ENCODE measurements at regions not wholly inside any gene's neighbourhood (a gene's known extent, or its start where the extent isn't known, plus 50 kb on each side); places are given as distances from the start of the nearest gene placed in this dataset.
"Not testable (repeated sequence)": the region's sequence is repeated elsewhere in the genome, so short reads cannot be mapped to it uniquely, and the experiment has no call there.

DNA sequence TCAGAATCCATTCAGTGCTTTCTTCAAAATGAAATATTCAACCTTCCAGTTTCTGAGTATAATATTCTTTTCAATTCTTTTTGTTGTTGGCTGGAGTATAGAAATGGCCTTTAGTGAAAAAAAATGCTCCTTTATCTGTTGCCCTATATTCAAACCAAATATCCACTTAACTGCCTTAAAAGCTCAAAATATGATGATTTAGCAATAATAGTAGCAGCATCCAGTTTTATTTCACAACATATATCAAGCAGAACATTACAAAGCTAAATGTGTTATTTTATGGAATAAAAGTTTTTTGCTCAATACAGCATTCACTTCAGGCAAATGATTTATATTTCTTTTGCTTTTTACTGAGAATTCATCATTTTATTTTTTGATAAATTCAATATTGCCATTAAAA is 322.4 kb upstream of the EYS start:
- DNase-seq, result no peak

DNA sequence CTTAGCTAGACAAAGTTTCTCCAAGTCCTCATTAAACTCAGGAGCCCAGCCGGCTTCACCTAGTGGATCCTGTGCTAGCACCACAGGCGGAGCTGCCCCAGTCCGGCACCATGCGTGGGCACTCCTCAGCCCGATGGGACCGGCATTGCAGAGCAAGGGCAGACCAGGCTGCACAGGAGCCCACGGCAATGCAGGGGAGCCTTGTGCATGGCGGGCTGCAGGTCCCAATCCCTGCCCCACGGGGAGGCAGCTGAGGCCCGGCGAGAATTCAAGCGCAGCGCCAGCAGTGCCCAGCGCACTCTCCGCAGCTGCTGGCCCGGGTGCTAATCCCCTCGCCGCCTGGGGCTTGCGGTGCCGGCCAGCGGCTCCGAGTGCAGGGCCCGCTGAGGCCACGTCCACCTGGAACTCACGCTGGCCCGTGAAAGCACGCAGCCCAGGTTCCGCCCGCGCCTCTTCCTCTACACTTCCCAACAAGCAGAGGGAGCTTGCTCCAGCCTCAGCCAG is 292.3 kb upstream of the EYS start:
- no peak for DNase-seq

DNA sequence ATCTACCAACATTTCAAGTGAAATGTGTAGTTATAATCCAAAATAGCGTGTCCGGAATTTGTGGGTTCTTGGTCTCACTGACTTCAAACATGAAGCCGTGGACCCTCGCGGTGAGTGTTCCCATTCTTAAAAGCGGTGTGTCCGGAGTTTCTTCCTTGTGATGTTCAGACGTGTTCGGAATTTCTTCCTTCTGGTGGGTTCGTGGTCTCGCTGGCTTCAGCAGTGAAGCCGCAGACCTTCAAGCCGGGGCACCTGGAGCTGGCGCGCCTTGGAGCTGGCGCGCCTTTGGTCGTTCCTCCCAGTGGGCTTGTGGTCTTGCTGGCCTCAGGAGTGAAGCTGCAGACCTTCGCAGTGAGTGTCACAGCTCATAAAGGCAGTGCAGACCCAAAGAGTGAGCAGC is 291.5 kb upstream of the EYS start:
- DNase-seq, result no peak

DNA sequence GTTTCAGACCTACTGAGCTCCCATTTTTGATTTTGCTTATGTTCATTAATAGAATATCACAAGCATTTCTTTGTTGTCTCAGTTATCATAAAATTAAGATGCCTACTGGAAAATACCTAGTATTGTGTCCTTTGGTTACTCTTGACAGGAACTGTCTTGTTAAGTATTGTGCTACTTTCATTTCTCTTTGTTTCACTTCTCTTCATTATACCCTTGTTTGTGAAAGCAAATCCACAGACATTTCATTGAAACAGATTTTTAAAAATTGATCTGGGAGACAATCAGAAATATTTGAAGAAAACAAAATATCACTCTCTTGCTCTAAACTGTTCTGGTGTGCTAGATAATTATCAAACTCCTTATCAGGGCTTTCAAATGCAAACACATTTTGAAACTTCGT is 290.5 kb upstream of the EYS start:
- no peak for DNase-seq

DNA sequence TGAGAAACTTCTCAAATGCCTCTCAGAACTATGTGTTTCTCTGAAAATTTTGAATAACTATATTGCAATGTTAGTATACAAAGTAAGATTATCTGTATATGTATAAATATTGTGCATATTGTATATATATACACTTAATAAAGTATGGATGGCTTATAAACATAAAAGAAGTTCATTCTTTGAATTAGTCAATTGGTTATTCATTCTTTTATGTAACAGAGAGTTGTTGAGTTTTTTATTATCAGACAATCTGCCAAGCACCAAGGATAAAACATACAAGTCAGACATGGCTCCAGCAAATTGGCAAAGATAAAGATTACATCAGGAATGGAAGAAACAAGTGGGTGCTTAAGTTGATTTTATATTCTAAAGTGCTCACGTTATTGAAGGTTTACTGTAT is 289.1 kb upstream of the EYS start:
- no peak for DNase-seq

DNA sequence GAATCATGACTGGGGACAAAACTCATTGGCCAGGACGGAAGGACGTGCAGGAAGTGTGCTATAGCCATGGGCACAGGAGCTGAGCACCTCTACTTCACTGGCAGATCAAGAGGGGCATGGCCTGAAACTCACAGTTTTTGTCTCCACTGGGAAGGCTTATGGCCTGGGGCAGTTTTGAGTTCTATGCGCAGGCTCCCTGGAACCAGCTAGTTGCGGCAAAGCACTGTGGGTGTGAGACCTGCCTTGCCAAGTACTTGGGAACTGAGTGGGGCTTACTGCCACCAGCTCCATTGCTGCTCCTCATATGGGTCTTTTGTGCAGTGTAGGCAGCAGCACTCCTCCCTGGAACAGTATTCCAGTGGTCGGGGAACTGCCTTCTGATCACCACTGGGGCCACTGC is 282.6 kb upstream of the EYS start:
- DNase-seq, result no peak

DNA sequence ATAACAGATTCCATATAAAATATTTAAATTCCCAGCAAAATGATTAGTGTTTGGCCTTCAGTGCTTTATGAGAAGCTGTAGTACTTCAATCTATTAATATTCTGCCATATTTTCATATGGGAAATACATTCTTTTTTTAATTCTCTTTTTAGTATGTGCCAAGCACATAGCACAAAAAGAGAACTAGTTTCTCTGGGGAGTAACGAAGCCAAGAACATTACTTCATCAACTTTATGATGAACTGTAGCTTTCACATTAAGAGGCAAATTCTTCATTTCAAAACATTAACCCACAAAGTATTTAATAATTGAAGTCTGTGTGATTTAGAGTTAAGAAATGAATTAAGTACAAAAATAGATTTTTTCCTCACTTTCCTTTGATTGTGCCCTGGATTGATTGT is 281.0 kb upstream of the EYS start:
- no peak for DNase-seq

DNA sequence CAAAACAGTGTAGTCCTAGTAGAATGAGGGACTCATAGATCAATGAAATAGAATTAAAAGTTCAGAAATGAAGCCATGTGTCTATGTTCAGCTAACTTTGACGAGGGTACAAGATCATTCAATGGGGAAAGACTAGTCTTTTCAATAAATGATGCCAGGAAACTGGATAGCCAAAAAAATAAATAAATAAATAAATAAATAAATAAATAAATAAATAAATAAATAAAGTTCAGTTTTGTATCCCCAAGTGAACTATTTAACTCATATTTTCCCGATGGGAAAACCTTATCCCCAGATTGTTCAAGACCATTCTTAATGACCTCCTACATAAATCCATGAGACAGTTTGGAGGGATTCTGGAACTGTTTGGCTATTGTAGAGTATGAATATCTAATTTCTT is 277.1 kb upstream of the EYS start:
- DNase-seq, result no peak

DNA sequence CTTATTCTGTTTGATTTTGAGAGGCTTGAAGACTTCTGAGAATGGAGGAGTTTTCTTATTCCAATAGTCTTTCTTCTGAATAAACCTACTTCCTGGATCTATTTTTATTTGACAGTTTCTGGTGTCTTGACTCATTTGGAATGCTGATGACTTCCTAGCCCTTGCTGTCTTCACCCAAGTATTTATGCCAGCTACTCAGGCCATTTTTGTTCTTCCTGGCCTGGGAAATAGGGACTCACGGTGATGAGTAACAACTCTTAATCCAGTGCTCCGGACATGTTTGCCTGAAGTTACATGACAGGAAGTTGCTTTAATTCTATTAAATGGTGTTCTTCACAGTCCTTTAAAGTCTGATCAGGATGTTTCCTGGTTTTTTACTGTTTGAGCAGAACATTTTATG is 272.1 kb upstream of the EYS start:
- DNase-seq, result no peak

DNA sequence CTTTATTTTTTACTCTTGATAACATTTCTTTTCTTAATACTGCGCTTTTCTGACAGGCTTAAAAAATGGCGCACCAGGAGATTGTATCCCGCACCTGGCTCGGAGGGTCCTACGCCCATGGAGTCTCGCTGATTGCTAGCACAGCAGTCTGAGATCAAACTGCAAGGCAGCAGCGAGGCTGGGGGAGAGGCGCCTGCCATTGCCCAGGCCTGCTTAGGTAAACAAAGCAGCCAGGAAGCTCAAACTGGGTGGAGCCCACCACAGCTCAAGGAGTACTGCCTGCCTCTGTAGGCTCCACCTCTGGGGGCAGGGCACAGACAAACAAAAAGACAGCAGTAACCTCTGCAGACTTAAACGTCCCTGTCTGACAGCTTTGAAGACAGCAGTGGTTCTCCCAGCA is 264.2 kb upstream of the EYS start:
- not testable (repeated sequence) for DNase-seq

DNA sequence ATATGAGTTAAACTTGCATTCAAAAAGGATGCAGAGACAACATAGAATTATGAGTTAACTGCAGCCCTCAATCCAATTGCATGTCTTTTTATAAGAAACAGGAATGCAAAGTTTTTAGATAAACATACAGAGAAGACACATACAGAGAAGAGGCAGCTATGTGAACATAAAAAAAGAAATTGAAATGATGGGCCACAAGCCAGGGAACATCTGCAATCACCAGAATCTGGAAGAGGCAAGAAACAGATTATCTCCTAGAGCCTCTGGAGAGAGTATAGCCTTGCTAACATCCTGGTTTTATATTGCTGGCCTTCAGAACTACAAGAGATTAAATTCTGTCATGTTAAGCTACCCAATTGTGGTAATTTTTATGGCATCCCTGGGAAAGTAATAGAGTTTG is 257.2 kb upstream of the EYS start:
- no peak for DNase-seq

DNA sequence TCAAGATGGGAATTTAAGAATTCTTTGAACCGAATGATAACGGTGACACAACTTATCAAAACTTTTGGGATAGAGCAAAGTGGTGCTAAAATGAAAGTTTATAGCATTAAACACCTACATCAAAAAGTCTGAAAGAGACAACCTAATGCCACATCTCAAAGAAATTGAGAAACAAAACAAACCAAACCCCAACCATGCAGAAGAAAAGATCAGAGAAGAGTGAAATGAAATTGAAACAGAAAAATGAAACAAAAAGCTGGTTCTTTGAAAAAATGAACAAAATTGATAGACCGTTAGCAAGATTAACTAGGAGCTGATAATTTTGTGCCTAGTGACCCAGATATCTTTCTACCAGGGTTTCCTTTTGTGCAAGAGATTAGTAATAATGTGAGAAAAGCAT is 248.0 kb upstream of the EYS start:
- no peak for DNase-seq

DNA sequence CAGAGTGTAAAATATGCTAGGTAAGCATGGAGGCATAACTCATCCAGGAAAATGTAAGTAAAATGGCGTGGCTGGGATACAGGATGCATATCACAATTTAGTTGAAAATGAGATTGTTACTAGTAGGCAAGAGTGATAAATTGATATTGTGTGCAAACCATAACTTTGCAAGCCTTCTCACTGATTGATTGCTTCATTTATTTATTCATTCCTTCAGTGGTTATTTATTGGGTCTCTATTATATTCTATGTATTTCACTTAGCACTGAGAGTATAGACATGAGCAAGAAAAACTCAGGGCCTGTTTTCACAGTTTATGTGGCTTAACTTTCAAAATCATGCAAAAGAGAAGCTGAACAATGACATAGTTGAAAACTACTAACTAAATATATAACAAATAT is 241.0 kb upstream of the EYS start:
- DNase-seq, result no peak

DNA sequence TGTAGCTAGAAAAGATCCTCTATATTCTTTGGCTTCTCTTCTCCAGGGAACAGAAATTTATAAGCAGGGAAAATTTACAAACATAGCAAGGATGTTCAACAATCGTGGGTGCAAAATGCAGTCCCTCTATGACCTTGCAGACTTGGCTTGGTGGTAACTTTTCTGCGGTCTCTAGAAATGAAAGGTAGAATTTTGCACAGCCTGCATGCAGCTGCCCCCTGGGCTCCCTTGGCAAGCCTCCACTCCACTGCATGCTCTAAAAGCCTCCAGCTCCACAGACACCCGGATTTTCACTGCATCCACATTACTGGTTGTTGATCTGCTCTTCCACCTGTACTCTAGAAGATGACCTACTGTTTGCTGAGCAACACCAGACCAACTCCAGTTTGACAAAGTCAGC is 236.5 kb upstream of the EYS start:
- no peak for DNase-seq

DNA sequence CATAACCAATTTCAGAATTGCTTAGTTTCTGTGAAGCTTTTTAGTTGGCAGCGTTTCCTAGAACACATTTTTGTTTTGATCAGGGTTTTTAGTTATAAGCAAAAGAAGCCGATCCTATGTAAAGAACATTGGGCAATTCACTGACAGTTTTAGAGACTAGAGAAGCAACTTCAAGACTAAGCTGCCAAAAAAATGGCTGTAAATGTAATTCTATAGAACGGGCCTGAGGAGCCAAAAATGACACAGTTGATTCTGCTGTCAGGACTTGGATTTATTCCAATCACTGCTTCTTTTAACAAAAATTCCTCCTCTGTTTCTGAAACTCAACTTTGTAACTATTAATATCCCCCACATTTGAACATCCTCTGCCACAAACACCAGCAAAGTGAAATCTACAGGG is 236.0 kb upstream of the EYS start:
- no peak for DNase-seq

DNA sequence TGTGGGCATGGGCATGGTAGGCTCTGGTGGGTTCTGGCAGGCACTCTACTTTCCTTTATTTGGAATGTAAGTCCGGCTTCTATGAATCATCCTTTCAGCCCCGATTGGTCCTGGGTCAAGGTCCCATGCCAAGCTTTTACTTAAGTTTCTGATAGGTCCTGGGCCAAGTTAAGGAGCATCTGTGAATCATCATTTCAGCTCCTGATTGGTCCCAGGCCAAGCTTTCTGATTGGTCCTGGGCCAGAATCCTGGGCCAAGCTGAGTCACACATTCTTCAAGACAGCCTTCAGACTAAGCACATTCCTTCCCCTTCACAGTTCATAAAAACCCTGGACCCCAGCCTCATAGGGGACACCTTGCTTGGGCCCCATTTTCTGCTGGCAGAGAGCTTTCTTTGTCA is 231.0 kb upstream of the EYS start:
- DNase-seq, result no peak

DNA sequence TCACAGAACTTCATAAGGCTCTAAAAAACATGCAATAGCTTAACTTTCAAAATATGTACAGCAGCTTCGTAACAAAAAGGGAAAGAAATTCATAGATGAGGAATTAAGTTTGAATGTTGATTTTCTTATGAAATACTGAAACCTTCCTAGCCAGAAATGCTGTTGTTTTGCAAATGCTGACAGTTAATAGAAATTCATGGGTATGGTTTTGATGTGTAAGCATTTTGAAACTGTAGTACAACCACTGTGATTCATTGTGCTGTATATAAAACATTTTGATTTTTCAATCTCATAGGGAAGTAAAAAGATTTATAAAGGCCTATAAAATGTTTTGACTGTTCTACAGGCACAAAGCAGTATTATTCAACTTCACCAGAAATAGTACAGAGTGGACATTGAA is 228.4 kb upstream of the EYS start:
- no peak for DNase-seq

DNA sequence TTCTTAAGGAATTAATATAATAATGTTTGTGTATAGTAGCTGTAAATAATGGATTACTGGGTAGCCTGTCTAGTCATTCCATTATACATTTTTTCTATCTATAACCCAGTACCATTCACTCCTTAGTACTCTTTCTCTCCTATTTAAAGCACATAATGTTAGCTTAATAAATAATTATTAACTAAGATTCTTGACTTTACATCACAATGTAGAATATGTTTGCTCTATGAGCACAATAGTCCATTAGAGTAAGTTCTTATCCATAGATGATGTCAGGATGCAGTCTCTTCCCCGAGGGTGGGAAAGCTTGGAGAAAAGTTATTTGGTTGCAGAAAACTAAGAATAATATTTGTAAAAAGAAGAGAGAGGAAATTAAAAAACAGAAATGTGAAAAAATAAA is 226.4 kb upstream of the EYS start:
- DNase-seq, result no peak

DNA sequence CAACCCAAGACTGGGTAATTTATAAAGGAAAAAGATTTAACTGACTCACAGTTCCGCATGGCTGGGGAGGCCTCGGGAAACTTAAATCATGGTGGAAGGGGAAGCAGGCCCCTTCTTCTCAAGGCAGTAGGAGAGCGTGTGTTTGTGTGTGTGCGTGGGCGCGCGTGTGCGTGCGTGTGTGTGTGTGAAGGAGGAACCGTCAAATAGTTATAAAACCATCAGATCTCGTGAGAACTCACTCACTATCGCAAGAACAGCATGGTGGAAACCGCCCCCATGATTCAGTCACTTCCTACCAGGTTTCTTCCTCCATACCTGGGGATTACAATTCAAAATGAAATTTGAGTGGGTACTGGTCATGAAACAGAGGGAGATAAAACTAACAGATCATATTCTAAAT is 220.1 kb upstream of the EYS start:
- DNase-seq, result no peak

DNA sequence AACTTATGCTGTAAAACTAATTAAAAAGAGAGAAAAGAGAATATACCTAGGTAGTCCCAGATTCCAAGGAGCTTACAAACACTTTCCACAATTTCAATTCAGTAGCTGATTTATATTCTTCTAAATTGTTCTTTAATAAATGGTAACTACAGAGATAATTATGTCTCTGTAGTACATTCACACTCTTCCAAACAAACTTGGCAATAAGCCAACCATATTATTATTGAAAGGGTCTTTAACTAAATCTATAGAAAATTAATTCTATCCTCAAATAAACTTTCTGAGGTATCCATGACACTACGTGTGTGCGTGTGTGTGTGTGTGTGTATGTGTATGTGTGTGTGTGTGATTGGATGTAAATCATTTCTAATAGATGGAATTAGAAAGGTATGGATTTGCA is 217.4 kb upstream of the EYS start:
- no peak for DNase-seq

DNA sequence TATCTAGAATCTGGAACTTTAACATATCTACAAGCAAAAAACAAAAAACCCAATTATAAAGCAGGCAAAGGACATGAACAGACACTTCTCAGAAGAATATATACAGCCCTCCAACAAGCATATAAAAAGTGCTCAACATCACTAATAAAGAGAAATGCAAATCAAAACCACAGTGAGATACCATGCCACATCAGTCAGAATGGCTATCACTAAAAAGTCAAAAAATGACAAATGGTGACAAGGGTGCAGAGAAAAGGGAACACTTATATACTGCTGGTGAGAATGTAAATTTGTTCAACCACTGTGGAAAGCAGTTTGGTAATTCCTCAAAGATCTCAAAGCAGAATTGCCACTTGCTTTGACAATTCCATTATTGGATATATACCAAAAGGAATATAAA is 215.0 kb upstream of the EYS start:
- DNase-seq, result no peak

DNA sequence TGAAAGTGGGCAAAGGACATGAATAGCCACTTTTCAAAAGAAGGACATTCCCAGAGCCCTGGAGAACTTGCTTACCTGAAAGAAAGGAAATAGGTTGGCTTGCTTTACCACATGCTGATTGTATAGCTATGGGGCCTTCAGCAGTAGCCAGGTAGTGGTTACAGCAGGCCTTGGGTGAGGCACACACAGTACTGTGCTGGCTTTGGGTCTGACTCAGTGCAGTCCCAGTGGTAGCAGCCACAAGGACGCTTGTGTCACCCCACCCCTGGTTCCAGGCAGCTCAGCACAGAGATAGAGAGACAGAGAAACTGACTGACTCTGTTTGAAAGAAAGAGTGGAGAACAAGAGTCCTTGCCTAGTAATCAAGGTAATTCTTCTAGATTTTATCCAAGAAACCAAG is 201.0 kb upstream of the EYS start:
- no peak for DNase-seq

DNA sequence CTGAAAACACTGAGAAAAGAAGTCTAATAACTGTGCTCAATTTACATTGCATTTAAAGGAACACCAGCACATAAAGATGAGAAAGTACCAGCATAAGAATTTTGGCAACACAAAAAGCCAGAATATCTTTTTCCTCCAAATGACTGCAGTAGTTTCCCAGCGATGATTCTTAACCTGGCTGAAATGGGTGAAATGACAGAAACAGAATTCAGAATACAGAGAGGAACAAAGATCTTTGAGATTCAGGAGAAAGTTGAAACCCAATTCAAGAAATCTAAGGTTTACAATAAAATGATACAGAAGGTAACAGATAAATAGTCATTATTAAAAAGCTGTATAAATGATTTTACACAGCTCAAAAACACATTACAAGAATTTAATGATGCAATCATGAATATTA is 197.0 kb upstream of the EYS start:
- DNase-seq, result no peak

DNA sequence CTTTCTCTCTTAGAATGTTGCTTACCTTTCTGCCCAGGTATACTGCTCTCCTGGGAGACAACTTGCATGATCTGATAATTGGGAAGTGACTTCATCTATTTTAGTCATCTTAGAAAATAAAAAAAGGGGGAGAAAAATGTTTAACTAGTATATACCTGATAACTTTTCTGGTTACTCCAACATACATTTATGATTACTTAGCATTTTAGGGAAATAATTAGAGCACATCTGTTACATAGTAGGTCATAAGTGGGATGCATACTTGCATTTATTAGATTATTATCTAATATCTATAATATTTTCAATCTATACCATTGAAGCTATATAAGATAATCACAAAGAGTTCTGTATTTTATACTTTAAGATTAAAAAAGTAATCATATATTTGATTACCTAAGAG is 193.9 kb upstream of the EYS start:
- DNase-seq, result no peak

DNA sequence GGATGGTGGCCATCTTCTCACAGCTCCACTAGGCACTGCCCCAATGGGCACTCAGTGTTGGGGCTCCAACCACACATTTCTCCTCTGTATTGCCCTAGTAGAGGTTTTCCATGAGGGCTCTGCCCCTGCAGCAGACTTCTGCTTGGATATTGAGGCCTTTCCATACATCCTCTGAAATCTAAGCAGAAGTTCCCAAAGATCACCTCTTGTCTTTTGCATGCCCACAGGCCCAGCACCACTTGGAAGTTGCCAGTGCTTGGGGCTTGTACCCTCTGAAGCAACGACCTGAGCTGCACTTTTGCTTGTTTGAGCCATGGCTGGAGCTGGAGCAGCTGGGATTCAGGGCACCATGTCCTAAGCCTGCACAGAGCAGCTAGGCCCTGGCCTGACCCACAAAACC is 189.1 kb upstream of the EYS start:
- DNase-seq, result no peak

DNA sequence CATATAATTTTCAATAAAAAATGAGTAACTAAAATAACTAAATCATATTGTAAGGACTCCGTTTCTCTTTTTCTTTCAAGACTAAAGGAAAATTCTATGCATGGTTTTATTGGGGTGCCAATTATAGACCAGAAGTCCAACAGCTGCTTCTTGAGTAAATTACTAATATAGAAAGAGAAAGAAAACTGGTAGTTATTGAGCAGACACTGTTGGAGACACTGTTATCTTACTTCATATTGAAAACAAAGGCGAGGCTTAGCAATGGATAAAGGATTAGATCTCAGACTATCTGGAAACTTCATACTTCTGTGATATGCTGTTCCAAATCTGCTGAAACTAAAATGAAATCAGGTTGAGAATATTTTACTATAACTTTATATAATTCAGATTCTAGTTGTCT is 169.6 kb upstream of the EYS start:
- no peak for DNase-seq

All from NCI-H524 treated with DMSO at 0.1 percent for 48 hours (cell line).